ENCODE measurements at regions not wholly inside any gene's neighbourhood (a gene's known extent, or its start where the extent isn't known, plus 50 kb on each side); places are given as distances from the start of the nearest gene placed in this dataset.

GRCh38 chr9:99588747-99589146 lies 232.9 kb upstream of the NR4A3 start:
- Histone ChIP-seq H3K9me3 (no peaks in the 10 kb centered on the region), H3K4me1 (no peaks in the 10 kb centered on the region), H3K27ac (no peak overlapping the region), H3K27me3 (no peaks in the 10 kb centered on the region), H3K36me3 (no peaks in the 10 kb centered on the region), H3K4me3 (no peak overlapping the region)
- TF ChIP-seq EP300 (IDR thresholded peaks at IDR 0.05): no peak
- TF ChIP-seq CTCF (IDR thresholded peaks at IDR 0.05): no peak
- TF ChIP-seq POLR2AphosphoS5 (IDR thresholded peaks at IDR 0.05): no peak
- TF ChIP-seq POLR2A (IDR thresholded peaks at IDR 0.05): no peak
- ATAC-seq: no peak
- 80 to 88% methylated on average over 2 of the region's 2 CpGs for WGBS, 2 donors (ENCODE audit: low coverage in 1 of 2)

- no peak overlapping the region for H3K27ac ChIP-seq
- H3K4me3 ChIP-seq: no peak overlapping the region
- no peaks in the 10 kb centered on the region for H3K36me3 ChIP-seq
- no peaks in the 10 kb centered on the region for H3K27me3 ChIP-seq
- ATAC-seq: no peak
- no peaks in the 10 kb centered on the region for H3K9me3 ChIP-seq
- no peaks in the 10 kb centered on the region for H3K4me1 ChIP-seq
- TF ChIP-seq POLR2A (IDR thresholded peaks at IDR 0.05) (no peak), CTCF (IDR thresholded peaks at IDR 0.05) (no peak), POLR2AphosphoS5 (IDR thresholded peaks at IDR 0.05) (no peak), EP300 (IDR thresholded peaks at IDR 0.05) (no peak)
Measured at GRCh38 chr9:99590410-99590809, 231.3 kb upstream of the NR4A3 start.

GRCh38 chr9:99590840-99591239 lies 230.8 kb upstream of the NR4A3 start:
- Histone ChIP-seq H3K9me3 (no peaks in the 10 kb centered on the region), H3K36me3 (no peaks in the 10 kb centered on the region), H3K4me3 (no peak overlapping the region), H3K27me3 (no peaks in the 10 kb centered on the region), H3K27ac (no peak overlapping the region), H3K4me1 (no peaks in the 10 kb centered on the region)
- peak; percentile 50 for ATAC-seq
- TF ChIP-seq POLR2A (IDR thresholded peaks at IDR 0.05) (no peak), EP300 (IDR thresholded peaks at IDR 0.05) (no peak), POLR2AphosphoS5 (IDR thresholded peaks at IDR 0.05) (no peak)
- WGBS, 2 donors (ENCODE audit: low coverage in 1 of 2): 60 to 70% methylated on average over 1 of the region's 1 CpG

GRCh38 chr9:99591770-99592169 lies 229.9 kb upstream of the NR4A3 start:
- no peak for TF ChIP-seq POLR2A (IDR thresholded peaks at IDR 0.05)
- no peak for TF ChIP-seq CTCF (IDR thresholded peaks at IDR 0.05)
- TF ChIP-seq POLR2AphosphoS5 (IDR thresholded peaks at IDR 0.05): no peak
- TF ChIP-seq EP300 (IDR thresholded peaks at IDR 0.05): no peak
- no peak for ATAC-seq
- H3K36me3 ChIP-seq: no peaks in the 10 kb centered on the region
- no peaks in the 10 kb centered on the region for H3K27me3 ChIP-seq
- H3K27ac ChIP-seq: no peak overlapping the region
- no peaks in the 10 kb centered on the region for H3K9me3 ChIP-seq
- H3K4me3 ChIP-seq: no peak overlapping the region
- 95 to 100% methylated on average over 2 of the region's 2 CpGs for WGBS, 2 donors (ENCODE audit: low coverage in 1 of 2)
- H3K4me1 ChIP-seq: no peaks in the 10 kb centered on the region

- Histone ChIP-seq H3K27ac (no peak overlapping the region), H3K9me3 (no peaks in the 10 kb centered on the region), H3K4me1 (no peaks in the 10 kb centered on the region), H3K27me3 (no peaks in the 10 kb centered on the region), H3K36me3 (no peaks in the 10 kb centered on the region), H3K4me3 (no peak overlapping the region)
- ATAC-seq: no peak
- TF ChIP-seq POLR2A (IDR thresholded peaks at IDR 0.05) (no peak), POLR2AphosphoS5 (IDR thresholded peaks at IDR 0.05) (no peak), CTCF (IDR thresholded peaks at IDR 0.05) (no peak), EP300 (IDR thresholded peaks at IDR 0.05) (no peak)
- 71 to 76% methylated on average over 1 to 4 of the region's 4 CpGs for WGBS, 2 donors (ENCODE audit: low coverage in 1 of 2)
Measured at GRCh38 chr9:99592834-99593574, 228.7 kb upstream of the NR4A3 start.
